HG02763 (cell line): ENCODE measurements at regions not wholly inside any gene's neighbourhood (a gene's known extent, or its start where the extent isn't known, plus 50 kb on each side); places are given as distances from the start of the nearest gene placed in this dataset.
"Not testable (repeated sequence)": the region's sequence is repeated elsewhere in the genome, so short reads cannot be mapped to it uniquely, and the experiment has no call there.

ENCODE experiments used
- ATAC-seq: cut with Tn5 transposase; IDR thresholded peaks from one replicate; pipeline ENCODE4 v1.9.1; 2021; ENCODE audit warnings: mild to moderate bottlenecking, moderate library complexity; ENCODE audit not compliant: unreplicated experiment

DNA sequence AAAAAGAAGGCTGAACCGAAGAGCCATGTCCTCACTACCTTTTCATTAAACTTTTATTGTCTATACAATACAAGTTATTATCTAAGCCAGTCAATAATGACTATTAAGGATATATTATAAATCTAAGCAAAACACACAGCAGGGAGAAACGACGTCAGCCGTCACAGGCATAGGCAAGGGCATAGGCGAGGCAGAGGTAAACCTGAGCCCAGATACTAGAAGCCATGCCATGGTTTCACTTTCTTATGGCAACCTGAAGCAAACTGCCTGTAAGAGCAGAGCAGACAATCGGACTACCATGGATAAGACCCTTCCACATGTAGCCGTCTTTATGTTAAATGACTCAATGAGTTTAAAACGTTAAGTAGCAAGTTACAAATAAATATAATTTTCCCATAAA lies 238.5 kb upstream of the ZNF521 start:
- no peak for ATAC-seq

DNA sequence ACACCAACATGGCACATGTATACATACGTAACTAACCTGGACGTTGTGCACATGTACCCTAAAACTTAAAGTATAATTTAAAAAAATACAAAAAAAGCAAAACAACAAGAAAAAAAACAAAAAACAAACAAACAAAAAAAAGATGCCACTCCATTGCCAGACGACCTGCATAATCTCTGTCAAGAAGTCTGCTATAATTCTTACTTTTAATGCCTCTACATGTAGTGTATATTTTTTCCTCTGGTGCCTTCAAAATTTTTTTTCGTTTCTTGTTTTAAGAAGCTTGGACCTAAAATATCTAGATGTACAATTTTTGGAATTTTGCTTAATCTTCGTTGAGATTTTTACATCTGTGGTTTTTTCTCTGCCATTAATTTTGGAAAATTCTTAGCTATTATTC lies 235.6 kb upstream of the ZNF521 start:
- ATAC-seq, result no peak

DNA sequence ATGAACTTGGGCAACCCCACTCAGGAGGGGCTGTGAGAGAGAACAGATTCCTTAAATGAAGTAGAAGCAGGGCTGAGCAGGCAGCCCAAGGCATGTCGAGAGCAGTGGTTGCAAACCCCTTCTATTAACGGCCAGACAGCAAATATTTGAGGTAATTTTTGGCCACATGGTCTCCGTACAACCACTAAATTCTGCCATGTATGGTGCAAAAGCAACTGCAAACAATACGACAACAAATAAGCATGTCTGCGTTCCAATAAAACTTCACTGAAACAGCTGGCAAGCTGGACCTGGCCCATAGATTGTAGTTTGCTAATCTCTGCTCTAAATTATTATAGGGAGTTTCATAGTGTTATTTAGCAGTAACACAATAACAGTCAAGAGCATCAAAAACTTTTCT lies 217.0 kb upstream of the ZNF521 start:
- no peak for ATAC-seq

DNA sequence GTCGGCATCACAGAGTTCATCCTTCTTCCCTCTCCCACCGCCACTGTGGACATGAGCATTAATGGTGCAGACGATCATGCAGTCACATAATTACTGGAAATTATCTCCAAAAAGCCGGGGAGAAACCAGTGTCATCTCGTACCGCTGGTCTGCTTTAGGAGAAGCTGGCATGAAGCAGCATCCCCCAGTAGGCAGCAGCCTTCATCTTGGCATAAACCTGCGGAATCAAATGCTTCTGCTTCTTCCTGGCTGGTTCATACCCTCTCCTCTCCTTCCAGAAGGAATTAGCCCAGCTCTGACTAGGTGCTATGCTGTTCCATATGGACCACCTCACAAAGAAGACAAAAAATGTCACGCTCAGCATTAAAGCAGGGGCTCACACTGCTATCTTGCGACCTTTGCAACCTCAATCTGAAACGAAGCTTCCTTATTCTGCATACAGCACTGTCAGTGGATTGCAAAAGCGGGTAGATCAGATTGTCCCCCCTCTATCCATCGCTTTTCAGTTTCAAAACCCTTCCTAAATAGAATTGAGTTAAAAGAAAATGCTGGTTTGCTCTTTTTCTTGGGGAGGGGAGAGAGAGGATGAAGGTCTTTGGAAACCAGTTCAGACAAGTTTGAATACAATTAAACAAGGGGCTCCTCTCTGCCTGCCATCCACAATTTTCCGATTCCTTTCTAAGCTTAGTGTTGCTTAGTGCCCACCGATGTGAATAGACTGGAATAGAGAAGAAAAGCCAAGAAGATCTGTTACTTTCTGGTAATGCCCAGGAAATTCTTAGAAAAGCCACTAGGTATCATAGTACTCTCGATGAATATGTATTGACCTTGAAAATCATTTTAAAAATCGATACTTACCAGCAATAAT lies 212.1 kb upstream of the ZNF521 start:
- no peak for ATAC-seq

DNA sequence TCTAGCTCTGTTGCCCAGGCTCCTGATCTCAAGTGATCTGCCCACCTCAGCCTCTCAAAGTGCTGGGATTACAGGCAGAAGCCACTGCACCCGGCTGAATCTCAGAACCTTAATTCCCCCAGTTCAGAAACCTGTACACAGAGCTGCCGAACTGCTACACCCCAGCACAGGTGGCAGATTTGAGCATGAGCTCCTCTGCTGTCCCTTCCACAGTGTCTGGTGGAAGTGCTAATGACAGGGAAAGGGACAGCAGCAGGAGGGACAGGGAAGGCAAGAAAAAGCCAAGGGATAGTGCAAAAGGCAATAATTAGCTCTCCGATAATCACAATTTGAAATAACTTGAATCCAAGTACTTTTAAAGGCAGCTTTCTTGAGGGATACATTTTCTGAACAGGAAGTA lies 211.4 kb upstream of the ZNF521 start:
- no peak for ATAC-seq

DNA sequence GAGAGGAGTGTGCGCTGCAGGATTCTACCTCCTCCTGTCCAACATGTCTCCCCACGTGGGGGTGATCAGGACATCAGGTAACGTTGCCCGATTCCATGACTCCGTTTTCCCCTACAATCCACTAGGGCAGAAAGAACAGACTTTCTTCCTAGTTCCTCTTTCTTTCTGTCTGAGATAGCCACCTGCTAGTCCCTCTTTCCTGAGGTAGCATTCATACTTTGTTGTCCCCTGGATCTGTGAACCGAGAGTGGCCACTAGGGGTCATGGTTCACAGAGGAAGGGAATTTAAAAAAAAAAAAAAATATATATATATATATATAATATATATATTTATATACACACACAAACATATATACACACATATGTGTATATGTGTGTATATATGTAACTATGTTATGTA lies 210.0 kb upstream of the ZNF521 start:
- no peak for ATAC-seq

DNA sequence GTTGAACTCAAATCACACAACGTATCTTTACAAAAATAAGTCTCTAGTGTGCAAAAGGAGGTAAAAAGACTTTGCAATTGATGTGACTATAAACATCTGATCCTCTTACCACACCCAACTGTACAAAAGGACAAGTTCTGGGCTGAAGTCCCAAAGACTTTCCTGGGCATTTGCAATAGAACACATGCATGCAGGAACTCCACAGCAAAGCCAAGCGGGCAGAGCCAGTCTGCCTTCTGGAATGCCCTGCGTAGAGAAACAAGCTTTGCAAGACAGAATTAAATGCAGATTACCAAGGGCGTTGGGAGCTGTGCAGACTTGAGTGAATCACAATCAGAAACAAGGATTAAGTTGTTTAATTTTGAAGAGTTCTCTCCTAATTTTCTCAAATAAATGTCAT lies 208.4 kb upstream of the ZNF521 start:
- ATAC-seq, result no peak

DNA sequence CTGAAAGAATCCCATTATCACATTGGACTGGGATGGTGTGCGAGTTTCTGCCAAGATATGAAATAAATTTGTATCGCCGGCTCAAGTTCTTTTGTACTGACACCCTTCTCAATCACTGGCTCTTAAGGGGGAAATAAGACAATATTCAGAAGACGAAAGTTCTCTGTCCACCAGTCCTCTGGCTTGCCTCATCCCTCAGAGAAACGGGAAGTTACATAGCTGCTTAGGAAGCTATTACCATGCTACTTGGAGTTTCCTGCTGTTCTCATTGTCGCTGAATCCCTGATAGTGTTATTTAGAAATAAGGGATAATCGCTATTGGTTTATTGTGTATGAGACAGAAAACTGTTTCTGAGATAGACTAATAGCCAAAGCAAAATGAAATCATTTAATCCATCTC lies 205.0 kb upstream of the ZNF521 start:
- no peak for ATAC-seq

DNA sequence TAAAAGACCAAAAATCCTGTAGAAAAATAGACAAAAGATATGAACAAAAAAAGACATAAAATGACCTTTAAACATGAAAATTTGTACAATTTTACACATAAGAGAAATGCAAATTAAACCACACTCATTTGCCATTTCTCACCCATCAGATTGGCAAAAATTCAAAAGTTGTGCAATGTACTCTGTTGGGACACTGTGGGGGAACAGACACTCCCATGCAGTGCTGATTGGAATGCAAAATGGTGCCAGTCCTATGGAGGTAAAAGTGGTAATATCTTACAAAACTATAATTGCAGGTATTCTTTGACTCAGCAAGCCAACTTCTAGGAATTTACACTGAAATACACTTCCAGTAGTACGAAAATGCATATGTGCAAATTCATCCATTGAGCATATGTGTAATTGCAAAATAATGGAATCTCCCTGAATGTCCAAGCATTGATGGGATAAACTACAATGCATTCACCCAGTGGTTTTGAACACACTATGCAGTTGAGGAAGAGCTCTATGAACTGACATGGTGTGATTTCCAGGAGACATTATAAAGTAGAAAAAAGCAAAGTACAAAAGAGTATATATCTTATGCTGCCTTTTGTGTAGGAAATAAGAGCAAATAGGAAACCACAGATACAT lies 201.8 kb upstream of the ZNF521 start:
- no peak for ATAC-seq

DNA sequence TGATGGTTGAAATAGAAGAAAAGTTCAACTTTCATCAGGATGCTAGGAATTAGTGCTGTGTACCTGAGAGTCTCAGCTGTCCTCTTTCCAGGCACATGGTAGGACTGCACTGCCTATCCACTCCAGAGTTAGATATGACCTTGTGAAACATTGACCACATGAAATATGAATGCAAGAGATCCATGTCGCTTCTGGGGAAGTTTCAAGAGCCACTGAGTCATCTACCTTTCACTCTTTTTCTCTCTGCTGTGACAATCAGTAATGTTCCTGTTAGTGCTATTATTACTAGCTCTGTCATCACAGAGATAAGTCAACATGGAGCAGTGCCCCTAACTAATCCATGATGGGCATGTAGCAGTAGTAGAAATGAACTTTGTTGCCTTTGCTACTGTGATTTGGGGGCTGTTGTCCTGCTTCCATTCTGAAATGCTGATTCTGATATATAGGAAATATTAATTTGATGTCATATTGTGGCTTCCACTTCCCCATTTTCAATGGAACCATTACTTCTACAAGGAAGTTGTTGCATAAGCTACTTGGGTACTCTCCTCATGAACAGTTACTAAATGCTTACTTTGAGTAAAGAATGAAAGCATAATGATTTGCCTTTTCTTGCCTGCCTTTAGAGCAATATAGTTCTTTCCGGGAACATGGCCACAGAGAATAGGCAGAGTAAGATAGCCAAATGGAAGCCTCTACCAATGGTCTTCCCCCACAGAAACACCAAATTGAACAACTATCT lies 192.8 kb upstream of the ZNF521 start:
- no peak for ATAC-seq

DNA sequence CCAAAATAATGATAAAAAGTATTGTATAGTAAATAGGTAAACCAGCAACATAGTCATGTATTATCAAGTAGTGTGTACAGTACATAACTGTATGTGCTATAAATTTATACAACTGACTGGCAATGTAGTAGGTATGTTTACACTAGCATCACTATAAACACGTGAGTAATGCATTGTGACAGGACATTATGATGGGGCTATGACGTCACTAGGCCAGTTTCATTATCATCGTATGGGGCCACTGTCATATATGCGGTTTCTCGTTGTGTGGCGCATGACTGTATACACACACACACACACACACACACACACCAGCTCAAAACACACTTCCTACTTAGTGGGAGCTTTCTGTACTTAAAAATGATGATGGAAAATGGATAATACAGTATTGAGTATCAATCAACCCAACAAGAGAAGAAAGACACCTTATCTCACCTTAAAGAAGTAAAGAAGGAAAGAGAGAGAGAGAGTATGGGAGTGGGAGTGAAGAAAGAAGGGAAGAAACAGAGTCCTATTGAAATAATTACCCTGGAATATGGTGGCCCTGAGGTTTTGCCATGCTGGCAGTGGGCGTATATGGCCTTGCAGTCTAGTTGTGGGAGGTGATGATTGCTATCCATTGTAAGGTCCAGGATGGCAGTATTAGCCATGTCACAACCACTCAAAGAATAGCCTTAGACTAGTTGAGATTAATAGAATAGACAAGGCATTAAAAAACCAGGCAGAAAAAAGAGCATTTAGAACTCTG lies 186.4 kb upstream of the ZNF521 start:
- no peak for ATAC-seq

DNA sequence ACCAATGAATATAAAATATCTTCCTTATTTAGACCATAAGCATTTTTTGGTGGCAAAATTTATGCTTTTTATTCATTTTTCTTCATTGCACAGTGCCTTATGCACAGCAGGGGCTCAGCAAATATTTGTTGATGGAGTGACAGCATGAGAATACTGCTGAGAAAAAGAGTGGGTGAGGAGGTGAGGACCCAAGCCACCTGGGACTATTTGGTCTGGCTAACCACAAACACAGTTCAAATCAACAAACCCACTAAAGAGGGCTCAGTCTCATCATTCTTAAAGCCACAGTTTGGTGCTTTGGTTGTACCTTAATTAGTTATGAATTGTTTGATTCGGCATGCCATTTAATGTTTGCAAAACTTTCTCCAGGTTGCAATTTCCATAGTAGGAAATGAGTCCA lies 183.5 kb upstream of the ZNF521 start:
- ATAC-seq, result no peak

DNA sequence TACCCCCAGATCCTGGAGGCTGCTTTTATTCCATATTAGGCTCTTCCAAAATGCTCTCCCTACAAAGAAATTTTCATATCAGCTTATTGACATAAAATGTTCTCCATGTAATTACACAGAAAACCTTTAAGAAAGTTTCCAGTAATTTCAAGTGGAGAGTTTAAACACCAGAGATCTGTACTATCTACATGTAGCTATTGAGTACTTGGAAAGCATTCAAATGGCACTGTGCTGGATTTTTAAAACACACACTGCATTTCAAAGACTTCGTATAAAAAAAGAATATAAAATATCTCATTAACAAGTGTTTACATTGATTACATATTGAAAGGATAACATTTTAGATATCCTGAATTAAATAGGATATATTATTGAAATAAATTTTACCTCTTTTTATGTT lies 182.4 kb upstream of the ZNF521 start:
- ATAC-seq, result no peak

DNA sequence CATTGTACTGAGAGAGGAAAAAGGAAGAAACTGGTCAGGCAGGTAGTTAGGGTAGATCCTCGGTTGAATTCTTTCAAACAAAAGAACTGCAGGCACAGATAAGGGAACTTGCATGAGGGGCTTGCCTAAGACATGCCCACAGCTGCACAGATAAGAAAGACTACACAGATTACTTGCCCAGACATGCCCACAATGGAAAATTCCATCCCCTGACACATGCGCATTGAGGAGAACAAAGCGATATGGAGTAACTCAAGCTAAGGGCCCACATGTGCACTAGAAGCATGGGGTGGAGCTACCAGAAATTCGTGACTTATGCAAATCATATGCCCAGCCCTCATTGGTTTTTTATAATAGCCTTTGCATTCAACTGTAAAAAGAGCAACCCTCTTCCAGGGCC lies 181.3 kb upstream of the ZNF521 start:
- ATAC-seq, result no peak

DNA sequence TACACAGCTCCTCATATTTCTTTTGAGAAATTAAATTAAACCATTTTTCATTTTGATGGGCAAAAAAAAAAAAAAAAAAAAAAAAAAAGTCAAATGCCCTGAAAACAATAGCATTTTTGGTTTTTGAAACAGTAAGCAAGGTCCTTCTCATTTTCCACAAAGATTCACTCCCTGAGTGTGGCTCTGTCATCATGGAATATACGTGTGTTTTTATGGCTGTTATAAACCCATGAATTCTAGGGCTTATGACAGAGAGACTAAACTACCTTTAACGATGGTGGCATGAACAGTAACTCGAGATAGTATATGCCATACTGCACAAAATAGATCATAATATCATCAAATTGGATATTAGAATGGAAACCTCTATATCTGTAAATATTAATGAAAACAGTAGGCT lies 179.2 kb upstream of the ZNF521 start:
- ATAC-seq, result no peak

DNA sequence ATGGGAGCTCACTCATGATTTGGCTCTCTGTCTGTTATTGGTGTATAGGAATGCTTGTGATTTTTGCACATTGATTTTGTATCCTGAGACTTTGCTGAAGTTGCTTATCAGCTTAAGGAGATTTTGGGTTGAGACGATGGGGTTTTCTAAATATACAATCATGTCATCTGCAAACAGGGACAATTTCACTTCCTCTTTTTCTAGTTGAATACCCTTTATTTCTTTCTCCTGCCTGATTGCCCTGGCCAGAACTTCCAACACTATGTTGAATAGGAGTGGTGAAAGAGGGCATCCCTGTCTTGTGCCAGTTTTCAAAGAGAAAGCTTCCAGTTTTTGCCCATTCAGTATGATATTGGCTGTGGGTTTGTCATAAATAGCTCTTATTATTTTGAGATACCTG lies 173.8 kb upstream of the ZNF521 start:
- ATAC-seq, result not testable (repeated sequence)

DNA sequence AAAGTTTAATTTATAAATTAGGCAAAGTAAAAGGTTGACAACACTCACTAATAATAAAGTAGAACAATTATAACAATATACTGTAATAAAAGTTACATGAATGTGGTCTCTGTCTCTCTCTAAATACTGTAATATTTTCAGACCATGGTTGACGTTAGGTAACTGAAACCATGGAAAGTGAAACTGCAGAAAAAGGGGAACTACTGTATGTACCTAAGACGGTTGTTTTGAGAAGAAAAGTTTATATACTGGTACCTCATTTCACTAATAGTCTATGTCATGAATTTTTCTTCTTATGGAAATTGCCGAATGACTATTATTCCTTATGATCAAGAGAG lies 166.7 kb upstream of the ZNF521 start:
- peak; percentile 96 for ATAC-seq

DNA sequence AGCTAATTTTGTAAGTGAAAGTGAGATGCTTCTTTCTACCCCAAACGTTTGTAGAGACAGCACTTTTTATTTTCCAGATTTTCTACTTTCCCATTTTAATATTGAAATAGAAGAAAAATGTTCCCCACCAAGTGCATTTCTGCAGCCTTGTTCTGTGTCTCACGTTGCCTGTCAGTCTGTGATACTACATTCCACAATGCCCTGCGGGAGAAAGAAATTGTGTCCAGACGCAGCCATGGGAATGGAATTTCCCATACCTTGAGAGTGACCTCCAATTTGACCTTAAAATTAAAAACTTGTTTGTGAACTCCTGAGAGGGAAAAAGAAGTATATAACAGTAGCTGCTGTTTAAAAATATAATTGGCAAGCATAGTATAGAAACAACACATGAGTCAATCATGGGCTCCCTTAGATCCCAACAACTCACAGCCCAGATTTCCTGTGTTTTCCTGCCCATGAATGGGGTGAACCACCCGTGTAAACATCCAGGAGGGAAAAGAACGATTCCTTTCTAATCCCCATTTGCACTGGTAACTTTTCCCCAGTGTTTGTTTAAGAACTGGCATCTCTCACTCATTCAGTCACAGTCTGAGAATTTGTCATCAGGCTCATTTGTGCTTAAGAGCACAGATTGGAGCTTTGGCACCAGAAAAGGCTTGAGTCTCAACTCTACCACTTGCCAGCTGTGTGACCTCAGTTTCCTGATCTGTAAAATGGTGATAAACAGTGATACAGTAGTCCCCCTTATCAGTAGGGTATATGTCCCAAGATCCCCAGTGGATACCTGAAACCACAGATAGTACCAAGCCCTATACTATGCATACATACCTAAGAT lies 166.1 kb upstream of the ZNF521 start:
- peak; percentile 25 for ATAC-seq

DNA sequence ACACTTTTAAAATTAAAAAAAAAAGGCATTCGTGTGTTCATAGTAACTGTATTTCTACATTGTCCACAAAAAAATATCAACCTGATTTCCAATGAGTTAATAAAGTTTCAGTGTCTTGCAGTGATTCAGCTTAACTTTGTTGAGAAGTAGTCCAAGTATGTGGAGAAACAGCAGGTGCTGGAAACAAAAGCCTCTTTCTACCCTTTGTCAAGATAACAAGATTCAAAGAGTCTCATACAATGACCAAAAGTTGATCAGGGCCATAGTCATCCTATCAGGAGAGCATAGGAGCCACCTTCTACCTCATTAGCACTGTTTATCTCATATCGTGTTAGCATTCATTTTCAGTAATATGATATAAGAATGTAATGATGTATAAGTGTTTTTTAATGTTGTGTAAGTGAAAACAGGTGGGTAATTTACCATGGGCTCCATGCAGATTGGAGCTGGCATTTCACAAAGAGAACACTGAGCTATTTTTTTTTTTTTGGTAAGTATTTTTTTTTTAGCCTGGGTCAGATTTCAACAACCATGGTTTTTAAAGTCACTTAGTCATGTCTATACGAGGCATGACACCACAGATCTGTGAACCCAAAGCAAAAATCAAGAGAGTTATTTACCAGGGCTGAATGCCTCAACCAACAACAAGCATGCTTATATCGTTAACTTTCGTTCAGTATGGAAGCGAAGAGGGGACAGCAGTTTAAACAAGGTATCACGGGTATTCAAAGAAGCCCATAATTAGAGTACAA lies 165.0 kb upstream of the ZNF521 start:
- no peak for ATAC-seq

DNA sequence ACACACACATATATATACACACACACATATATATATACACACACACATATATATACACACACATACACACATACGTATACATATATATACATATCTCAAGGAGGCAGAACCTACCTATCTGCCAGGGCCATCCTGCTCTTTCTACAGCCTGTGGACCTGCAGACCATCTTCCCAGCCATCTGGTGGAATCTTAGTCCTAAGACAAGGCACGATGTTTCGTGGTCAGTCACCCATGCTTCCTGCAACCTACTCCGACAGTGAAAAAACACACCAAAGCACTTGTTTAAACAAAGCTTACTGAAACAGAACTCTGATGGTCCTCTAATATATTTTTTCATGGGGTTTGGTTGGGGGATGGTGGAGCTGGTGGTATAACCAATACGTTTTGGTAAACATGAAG lies 164.2 kb upstream of the ZNF521 start:
- no peak for ATAC-seq
